MM.1S (cell line): ENCODE measurements at regions not wholly inside any gene's neighbourhood (a gene's known extent, or its start where the extent isn't known, plus 50 kb on each side); places are given as distances from the start of the nearest gene placed in this dataset.

Experiments used
- DNase-seq: peaks from one replicate; pipeline ENCODE4 v3.0.0-alpha.2; 2015
- H2AFZ ChIP-seq: fragments of 300-600 bp; sonication (generic); 2 replicates; pipeline ENCODE4 v1.6.0; 2016; ENCODE audit warnings: antibody characterized with exemption, low read length
- H3F3A ChIP-seq: fragments of 300-600 bp; sonication (generic); 2 replicates; pipeline ENCODE4 v1.6.1; 2016; ENCODE audit warnings: mild to moderate bottlenecking, antibody characterized with exemption, low read length, moderate library complexity, mixed read lengths; ENCODE audit not compliant: insufficient read depth
- H3K27ac ChIP-seq: fragments of 300-600 bp; sonication (generic); 2 replicates; pipeline ENCODE4 v1.5.1; 2016; ENCODE audit warnings: mild to moderate bottlenecking, low read length
- H3K27me3 ChIP-seq: fragments of 300-600 bp; sonication (generic); replicated peaks from 2 replicates; pipeline ENCODE4 v1.6.0; 2016; ENCODE audit warnings: low read length; ENCODE audit not compliant: insufficient read depth
- H3K36me3 ChIP-seq: fragments of 300-600 bp; sonication (generic); replicated peaks from 2 replicates; pipeline ENCODE4 v1.6.1; 2016; ENCODE audit warnings: mild to moderate bottlenecking, low read length, mixed read lengths; ENCODE audit not compliant: insufficient read depth
- H3K4me1 ChIP-seq: fragments of 300-600 bp; sonication (generic); 2 replicates; pipeline ENCODE4 v1.6.1; 2016; ENCODE audit warnings: low read length, mixed read lengths
- H3K4me2 ChIP-seq: fragments of 300-600 bp; sonication (generic); 2 replicates; pipeline ENCODE4 v1.6.0; 2016; ENCODE audit warnings: low read depth, low read length
- H3K4me3 ChIP-seq: fragments of 300-600 bp; sonication (generic); 2 replicates; pipeline ENCODE4 v1.5.1; 2016; ENCODE audit warnings: low read length, mixed read lengths
- H3K79me2 ChIP-seq: fragments of 300-600 bp; sonication (generic); 2 replicates; pipeline ENCODE4 v1.6.1; 2016; ENCODE audit warnings: mixed run types, low read length, mixed read lengths
- H3K9ac ChIP-seq: fragments of 300-600 bp; sonication (generic); 2 replicates; pipeline ENCODE4 v1.6.1; 2016; ENCODE audit warnings: low read length, mixed read lengths
- H3K9me2 ChIP-seq: fragments of 300-600 bp; sonication (generic); replicated peaks from 2 replicates; pipeline ENCODE4 v1.6.1; 2016; ENCODE audit warnings: mild to moderate bottlenecking, low read length, mixed read lengths; ENCODE audit not compliant: insufficient read depth
- H3K9me3 ChIP-seq: fragments of 300-600 bp; sonication (generic); replicated peaks from 2 replicates; pipeline ENCODE4 v1.6.1; 2016; ENCODE audit warnings: mild to moderate bottlenecking, low read length, mixed read lengths; ENCODE audit not compliant: insufficient read depth
- H4K20me1 ChIP-seq: fragments of 300-600 bp; sonication (generic); 2 replicates; pipeline ENCODE4 v1.6.1; 2016; ENCODE audit warnings: mild to moderate bottlenecking, low read length, moderate library complexity, mixed read lengths; ENCODE audit not compliant: insufficient read depth
- EZH2 ChIP-seq: fragments of 300-600 bp; sonication (generic); optimal IDR thresholded peaks from 2 replicates; pipeline ENCODE3; 2017; ENCODE audit warnings: low read depth, mild to moderate bottlenecking, antibody characterized with exemption, low read length, mixed read lengths
- EZH2phosphoT487 ChIP-seq: fragments of 300-600 bp; sonication (generic); IDR thresholded peaks from 2 replicates; pipeline ENCODE4 v1.6.1; 2018; ENCODE audit warnings: antibody characterized with exemption, low read length
- TF ChIP-seq, protein P1 (sequence below): fragments of 300-600 bp; sonication (generic); IDR thresholded peaks from 2 replicates; pipeline ENCODE4 v1.5.1; 2016; ENCODE audit warnings: antibody characterized with exemption, low read length, mixed read lengths

DNA sequence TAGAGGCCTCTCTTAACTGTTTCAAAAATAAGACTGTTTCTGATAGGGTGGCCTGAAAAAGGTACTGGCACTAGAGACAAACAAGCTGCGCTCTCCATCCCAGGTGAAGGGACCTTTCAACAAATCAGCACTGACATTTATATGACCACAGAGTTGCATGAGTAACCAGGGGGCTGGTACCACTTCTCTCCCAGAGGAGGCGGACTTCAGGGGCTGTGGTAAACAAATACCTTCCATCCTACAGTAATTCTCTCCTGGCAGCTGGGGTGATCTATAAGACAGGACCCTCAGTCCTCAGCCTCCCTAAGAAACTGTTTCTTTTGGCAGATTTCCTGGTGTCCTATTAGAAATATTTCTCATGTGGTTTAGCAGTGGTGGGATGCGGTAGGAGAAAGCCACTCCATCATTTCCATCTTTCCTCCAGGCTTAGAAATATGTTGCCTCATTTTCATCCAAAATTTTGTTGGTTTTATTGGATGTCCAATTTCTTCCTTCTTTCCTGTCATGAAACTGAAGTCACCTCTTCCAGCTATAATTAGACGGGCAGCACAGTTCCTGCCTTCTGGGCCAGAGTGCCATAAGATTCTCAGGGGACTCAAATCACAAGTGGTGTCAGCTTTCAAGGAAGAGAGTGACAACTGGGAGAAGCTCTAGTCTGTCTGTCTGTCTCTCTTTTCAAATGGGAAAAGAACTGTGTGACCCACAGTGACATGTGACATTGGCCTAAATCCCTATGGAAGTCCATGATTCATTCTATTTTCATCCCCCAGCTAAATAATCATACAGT lies 96.4 kb downstream of the CYRIA start:
- Histone ChIP-seq H3K27me3 (no peaks in the 10 kb centered on the region), H3K4me1 (no peaks in the 10 kb centered on the region), H3K9me3 (no peaks in the 10 kb centered on the region), H3K4me3 (no peak overlapping the region), H3K9ac (no peak overlapping the region), H3K9me2 (no peaks in the 10 kb centered on the region), H2AFZ (no peak overlapping the region), H4K20me1 (no peaks in the 10 kb centered on the region), H3K4me2 (no peak overlapping the region), H3K79me2 (no peaks in the 10 kb centered on the region), H3K36me3 (no peaks in the 10 kb centered on the region), H3K27ac (no peak overlapping the region), H3F3A (no peaks in the 10 kb centered on the region)
- TF ChIP-seq EZH2: no peak
- TF ChIP-seq EZH2phosphoT487: no peak
- TF ChIP-seq, protein P1, sequence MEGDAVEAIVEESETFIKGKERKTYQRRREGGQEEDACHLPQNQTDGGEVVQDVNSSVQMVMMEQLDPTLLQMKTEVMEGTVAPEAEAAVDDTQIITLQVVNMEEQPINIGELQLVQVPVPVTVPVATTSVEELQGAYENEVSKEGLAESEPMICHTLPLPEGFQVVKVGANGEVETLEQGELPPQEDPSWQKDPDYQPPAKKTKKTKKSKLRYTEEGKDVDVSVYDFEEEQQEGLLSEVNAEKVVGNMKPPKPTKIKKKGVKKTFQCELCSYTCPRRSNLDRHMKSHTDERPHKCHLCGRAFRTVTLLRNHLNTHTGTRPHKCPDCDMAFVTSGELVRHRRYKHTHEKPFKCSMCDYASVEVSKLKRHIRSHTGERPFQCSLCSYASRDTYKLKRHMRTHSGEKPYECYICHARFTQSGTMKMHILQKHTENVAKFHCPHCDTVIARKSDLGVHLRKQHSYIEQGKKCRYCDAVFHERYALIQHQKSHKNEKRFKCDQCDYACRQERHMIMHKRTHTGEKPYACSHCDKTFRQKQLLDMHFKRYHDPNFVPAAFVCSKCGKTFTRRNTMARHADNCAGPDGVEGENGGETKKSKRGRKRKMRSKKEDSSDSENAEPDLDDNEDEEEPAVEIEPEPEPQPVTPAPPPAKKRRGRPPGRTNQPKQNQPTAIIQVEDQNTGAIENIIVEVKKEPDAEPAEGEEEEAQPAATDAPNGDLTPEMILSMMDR: no peak
- no peak for DNase-seq

DNA sequence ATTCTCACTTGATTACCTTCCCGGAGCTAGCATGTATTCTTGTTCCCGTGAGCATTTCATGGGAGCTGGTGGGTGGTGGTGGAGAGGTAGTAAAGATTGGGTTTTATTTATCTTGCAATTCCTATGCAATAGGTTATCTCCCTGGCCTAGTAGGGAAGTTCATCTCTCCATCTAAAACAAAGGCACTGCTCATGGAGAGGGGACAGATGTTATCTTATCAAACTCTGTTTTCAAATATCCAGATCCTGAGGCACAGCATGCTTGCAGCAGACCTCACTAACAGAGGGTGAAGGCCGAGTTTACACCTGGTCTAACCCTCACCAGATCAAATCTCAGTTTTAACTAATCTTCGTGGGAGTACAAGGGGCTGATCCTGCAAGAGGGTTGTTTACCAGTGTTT lies 98.9 kb downstream of the CYRIA start:
- Histone ChIP-seq H3K9me3 (no peaks in the 10 kb centered on the region), H3K4me3 (no peak overlapping the region), H2AFZ (no peak overlapping the region), H3K4me2 (no peak overlapping the region), H3K4me1 (no peaks in the 10 kb centered on the region), H3K9me2 (no peaks in the 10 kb centered on the region), H3K36me3 (no peaks in the 10 kb centered on the region), H4K20me1 (no peaks in the 10 kb centered on the region), H3K79me2 (no peaks in the 10 kb centered on the region), H3K27ac (no peak overlapping the region), H3K9ac (no peak overlapping the region), H3F3A (no peaks in the 10 kb centered on the region), H3K27me3 (no peaks in the 10 kb centered on the region)
- DNase-seq: no peak
- TF ChIP-seq, protein P1: no peak
- TF ChIP-seq EZH2phosphoT487: no peak

DNA sequence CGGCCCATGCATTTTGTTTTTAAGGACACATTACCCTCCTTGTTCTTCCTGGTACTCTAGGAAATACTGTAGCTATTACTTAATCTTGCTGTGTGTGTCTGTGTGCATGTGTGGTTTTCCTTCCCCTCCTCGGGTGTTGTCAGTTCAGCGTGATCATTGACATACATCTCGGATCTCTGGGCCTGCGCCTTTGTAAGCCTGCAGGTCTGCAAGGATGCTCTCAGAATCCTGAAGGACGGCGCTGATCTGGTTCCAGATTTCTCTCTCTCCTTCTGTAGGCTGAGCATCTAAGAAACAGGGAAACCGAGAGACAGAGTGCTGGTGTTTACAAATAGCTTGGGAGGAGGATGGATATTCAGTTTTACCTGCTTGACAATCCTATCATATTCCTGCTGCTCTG lies 100.2 kb downstream of the CYRIA start:
- Histone ChIP-seq H3K27me3 (no peaks in the 10 kb centered on the region), H3K79me2 (no peaks in the 10 kb centered on the region), H2AFZ (no peak overlapping the region), H3K9me2 (no peaks in the 10 kb centered on the region), H3K9me3 (no peaks in the 10 kb centered on the region), H3F3A (no peaks in the 10 kb centered on the region), H3K4me3 (no peak overlapping the region), H4K20me1 (no peaks in the 10 kb centered on the region), H3K4me1 (no peaks in the 10 kb centered on the region), H3K36me3 (no peaks in the 10 kb centered on the region), H3K27ac (no peak overlapping the region), H3K9ac (no peak overlapping the region), H3K4me2 (no peak overlapping the region)
- TF ChIP-seq EZH2phosphoT487 (no peak), EZH2 (no peak)
- TF ChIP-seq, protein P1: no peak
- no peak for DNase-seq
